ENCODE measurements at regions not wholly inside any gene's neighbourhood (a gene's known extent, or its start where the extent isn't known, plus 50 kb on each side); places are given as distances from the start of the nearest gene placed in this dataset.

DNA sequence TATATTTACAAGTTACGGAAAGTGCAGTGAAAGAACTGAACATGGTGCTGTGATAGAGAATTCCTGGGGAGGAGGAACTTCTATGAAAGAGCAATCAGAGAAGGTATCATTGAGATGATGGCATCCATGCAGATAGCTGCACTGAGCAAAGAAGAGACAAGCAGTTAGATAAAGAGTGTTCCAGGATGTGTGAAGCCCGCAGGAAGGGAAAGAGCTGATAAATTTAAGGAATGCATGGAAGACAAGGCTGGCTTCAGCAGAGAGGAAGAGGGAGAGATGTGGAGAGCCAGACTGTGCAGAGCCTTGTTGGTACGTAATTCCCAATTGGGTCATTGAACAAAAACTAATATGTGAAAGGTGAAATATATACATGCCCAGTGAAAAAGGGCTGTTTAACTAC is 538.9 kb downstream of the INHBA start:
- no peak for ATAC-seq

DNA sequence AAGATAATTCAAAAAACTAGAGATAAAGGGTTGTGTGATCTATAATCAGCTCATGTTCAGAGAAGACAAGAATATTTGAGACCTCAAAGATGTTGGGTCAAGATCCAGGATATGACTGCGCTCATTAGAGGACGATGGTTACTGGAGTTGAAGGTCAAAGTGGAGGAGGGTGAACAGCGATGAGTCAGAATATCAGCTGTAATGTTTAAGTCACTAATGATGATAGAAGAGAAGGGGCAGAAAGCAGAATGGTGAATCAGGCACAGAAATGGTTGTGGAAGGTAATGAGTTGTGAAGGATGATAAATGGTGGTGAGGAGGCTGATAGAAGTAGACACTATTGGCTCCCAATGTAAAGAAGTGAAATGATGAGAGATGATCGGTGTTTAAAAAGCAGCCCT is 540.3 kb downstream of the INHBA start:
- no peak for ATAC-seq

DNA sequence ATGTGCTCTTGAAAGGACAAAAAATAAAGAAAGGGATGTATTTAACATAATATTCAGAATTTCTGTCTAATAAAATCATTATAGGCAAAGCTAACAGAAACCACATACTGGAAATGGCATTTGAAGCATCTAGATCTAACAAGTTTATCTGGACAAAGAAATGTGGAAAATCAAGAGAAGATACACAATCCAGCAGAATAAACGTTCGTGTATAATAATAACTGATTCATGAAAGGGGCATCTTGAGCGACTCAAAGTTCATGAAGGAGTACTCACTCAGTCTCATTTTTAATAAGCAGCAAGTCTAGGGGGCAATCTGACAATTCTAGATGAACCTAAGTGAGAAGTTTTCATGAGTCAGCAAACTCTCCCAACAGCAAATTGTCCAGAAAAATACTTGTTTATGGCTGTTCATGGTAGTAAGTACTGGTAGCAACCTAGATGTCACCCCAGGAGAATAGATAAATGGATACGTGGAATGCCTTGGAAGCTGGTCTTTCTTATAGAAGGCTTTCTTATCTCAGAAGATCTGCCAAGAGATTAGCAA is 541.8 kb downstream of the INHBA start:
- no peak for ATAC-seq

DNA sequence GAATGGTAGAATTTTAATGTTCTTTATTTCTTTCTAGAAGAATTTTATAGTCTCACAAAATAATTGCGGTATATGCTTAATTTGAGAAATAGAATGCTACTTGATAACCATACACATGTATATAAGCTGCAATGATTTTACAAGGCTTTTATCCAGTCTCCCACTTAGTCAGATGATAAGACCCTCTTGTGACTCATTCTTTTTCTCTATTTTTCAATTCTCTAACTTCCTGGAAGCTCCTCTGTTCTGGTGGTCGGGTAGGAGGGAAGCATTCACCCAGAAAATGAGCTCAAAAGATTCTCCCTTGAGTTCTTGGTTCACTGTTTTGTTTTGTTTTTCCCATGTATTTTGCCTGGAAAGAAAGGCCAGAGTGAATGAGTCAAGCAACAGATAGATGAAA is 546.6 kb downstream of the INHBA start:
- ATAC-seq = no peak

DNA sequence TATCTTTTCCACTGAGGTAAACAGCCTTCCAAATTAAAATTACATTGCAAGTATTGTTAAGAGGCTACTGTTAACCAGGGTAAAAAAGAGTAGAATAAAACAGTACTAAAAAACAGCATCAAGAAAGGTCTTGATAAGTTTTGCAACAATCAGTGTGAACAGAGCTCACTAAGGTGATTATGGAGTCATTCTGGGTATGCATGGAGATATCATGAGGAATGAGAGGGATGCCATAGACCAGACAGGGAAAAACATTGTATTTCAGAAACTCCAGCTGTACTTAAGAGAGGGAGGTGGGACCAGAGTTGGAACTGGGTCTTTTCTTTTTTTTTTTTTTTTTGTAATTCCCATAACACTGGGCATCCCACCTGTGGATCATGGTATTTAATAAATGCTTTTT is 549.6 kb downstream of the INHBA start:
- no peak for ATAC-seq

DNA sequence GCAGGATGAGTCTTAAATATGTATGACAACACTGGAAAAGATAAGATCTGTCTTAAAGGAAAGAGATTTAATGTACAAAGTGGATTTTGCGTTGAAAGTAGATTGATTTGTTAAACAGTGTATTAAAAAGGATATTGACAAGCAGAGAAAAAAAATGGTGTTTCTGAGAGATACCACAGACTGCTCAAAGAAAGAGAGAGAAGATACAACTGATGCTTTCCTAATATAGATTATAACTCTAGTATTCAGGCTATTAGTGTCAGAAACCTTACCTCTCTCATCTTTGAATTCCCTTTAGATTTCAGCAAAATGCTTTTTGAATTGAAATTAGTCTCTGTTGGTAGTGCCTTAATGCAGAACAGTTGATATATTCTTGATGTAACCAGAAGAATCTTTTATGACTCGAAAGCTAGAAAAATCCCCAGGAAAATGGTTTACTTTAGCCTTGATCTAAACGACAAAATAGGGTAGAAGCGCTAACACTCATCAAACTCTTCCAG is 550.7 kb downstream of the INHBA start:
- no peak for ATAC-seq

DNA sequence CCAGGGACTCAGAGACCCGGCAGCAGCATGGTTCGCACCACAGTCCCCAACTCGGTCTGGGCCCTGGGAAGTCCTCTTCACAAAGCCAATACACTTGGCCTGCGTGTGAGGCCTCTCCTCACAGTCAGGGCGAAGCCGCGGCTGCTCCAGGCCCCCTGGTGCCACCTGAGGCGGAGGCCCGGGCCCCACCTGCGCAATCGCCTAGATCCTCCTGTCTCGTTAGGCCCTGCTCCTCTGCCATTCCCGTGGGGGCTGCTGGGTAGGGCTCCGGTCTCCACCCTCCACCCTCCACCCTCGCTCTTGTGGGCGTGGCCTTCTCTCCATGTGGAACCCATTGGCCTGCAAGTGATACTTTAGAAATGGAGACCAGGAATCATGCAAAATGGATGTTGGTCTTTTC is 553.3 kb downstream of the INHBA start:
- ATAC-seq = no peak

DNA sequence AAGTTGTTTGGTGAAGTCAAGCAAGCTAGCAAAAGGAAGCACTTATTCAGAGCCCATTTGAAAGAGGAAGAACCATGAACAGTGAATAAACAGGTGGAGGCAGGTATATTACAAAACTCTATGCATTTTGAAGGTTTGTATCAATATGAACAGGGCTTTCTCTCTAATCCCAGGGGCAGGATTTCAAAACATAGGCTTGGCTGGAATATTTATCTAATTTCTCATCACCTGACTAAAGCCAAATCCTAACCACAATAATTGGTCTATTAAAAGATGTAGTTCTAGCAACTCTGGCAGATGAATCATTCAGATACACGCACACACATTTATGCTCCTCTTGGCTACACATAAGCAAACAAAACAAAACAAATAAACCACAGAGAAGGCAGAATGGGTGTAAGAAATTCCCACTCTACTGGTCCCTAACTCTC is 554.4 kb downstream of the INHBA start:
- no peak for ATAC-seq

DNA sequence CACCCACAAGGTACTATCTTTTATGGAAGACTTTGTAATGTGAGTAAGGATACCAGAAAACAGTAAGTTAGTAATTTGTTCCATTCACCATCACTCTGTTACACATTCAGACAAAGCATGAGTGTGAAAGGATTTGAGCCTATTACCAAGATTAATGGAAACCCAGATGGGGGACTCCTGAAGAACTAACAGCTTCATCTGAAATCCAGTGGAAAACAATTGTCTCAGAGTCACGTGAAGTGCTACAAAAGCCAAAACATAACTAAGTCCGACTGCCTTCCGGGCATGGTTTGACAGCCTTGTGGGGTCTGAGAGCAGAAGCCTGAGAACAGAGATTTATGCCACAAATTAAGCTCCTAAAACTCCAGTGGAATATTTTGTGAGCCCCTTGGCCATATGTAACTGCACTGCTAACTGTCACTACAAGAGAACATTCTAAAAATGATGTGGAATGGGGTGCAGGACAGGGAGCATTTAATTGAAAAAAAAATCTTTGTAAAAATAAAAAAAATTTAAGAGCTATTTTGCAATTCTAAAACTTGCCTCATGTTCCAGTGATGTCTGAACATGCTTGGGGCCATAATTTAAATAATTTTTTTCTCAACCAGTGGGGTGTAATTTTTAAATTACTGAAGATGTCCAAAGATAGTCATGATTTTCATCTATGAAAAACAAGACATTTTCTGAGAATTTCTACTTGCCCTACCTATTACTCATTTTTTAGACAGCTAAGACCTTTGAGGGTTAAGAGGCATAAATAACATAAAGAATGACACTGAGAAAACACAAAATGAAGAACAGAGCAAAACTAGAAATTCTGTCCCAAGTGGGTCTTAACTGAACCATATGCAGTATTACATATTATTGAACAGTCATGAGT is 555.0 kb downstream of the INHBA start:
- no peak for ATAC-seq

DNA sequence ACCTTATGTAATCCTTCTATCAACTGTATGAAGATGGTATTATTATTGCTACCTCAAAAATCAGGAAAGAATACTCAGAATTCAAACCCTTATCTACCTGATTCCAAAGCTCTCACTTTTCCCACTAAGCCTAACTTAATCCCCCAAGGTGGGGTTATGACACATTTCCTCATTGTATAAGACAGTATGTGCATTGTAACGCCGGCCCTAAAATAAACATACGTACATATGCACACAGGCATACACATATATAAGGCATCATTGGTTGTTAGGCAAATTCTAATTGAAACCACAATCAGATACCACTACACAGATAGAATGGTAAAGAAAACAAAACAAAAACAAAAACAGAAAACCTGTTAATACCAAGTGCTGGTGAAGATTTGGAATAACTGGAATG is 556.5 kb downstream of the INHBA start:
- no peak for ATAC-seq

DNA sequence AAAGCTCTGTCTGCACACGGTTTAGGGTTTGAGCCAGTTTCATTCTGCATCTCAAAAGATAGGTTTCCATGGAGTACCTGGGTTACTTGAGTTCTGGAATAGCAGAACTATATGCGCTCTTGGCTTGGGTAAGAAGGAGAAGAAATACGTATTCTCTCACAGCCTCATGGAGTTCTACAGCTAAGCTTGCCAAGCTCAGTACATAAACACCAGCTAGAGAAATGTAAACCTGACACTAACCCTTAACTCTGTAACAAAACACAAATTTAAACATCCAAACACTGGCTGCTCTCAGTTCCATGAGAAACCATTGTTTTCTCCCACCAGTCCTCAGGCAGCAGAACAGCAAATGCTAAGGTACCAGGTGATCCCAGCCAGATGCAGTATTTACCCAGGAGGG is 557.2 kb downstream of the INHBA start:
- no peak for ATAC-seq

DNA sequence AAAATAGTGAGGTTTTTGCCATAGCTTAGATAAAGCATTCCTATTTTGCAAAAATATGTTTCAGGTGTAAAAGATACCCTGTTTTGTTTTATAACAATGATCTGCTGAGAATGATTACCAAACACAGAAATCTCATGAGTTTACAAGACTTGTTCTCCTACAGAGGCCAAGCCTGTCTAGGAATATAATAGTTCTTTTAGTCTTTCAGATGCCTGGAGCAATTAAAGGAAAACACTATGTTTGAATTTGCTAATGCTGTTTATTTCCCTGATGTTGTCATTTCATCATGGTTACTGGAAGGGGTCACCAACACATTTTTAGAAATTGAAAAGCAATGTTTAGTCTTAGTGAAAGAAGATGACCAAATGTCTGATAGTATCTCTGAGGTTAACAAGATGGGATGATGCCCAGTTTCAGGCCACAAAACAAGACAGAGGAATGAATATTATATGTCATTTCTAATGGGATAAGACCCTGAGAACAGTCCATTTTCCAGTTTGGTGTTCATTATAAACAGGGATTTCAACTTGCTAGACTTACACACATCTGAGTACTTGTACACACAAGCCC is 559.9 kb downstream of the INHBA start:
- no peak for ATAC-seq

DNA sequence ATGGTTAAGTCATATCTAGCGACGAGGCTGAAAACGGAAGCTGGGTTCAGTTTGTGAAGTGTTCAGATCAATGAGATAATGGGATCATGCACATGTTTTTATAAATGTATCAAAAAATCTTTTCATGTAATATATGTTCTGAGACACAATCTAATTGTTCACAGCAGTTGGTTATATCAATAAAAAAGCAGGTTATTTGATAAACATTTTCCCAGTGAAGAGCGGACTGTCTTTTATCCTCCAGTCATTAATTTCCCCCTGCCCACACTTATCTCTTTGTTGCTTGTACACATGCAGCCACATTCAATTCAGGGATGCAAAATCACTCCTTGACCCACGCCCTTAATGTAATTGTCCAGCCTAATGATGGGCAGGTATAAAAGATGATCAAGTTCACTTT is 563.1 kb downstream of the INHBA start:
- ATAC-seq = no peak

DNA sequence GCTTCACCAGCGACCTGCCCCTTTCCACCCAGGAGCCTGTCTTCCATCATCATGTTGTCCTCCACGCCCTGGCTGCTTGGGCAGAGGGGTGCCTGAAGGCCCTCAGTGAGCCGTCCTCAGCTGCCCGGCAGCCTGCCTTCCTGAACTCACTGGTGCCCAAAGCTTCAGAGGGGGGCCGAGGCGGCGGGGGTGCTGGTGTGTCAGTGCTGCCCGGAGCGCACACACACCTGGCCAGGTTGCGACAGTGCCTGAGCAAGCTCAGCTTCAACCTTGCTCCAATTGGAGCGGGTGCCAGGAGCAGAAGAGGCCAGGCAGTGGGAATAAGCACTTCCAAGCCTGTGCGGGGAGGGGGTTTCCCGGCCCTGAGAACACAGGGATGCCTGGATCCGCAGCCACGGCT is 566.3 kb downstream of the INHBA start:
- no peak for ATAC-seq

DNA sequence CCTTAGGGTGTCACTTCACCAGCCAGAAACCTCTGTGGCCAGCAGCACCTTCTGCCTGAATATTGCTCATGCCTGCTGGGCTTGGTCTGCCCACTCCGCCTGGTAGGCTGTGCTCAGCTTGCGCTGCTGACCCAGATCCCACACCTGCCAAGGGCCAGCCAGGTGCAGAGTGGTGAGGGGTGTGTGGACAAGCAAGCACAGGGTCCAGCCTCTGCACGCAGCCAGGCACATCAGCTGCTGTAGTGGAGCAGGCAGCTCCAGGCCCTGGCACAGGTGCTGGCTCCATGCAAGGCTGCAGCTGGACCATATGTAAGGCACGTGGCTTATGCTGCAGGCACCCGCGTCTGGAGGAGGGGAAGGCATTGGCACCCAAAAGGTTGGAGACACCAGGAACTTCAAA is 567.4 kb downstream of the INHBA start:
- no peak for ATAC-seq

DNA sequence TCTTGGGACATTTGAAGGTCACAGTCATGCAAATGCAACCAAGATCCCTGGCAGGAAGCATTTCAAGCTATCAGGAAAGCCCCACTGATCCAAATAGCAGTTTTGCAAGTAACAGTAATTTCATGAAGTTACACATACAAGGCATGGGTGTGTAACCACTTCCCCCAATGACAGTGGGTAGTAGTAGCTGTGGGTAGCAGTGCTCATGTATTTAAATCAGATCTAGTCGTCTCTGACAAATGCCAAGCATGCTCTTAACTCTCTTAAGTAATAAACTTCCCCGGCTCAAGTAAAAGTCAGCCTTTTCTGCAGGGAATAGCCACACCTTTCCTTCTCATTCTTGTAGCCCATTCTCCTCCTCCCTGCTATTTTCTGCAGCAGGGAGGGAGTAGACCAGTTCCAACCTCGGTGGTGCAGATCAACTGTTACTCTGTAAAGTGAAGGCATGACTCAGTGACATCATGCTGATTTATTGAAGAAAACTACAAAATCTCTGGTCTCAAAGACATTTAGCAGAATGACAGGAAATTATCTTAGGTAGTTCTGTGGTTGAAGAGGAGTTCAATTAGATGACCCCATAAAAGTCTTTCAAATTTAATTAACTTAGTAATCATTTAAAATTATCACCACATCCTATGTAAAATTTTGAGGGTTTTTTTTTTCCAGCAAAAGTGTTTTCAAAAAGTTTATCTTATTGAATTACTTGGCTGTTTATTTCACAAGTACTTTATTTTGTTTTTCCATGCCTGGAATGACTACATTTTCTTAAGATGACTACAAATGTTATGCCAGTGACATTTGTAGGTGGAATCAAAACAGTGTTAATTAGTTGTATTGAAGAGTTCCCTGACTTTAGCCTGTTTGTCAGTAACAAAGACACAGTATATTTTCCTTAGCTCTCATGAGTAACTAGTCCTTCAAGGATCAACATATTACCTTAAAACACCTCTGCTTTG is 568.3 kb downstream of the INHBA start:
- ATAC-seq = peak in 1 of 2 donors; percentile 41

DNA sequence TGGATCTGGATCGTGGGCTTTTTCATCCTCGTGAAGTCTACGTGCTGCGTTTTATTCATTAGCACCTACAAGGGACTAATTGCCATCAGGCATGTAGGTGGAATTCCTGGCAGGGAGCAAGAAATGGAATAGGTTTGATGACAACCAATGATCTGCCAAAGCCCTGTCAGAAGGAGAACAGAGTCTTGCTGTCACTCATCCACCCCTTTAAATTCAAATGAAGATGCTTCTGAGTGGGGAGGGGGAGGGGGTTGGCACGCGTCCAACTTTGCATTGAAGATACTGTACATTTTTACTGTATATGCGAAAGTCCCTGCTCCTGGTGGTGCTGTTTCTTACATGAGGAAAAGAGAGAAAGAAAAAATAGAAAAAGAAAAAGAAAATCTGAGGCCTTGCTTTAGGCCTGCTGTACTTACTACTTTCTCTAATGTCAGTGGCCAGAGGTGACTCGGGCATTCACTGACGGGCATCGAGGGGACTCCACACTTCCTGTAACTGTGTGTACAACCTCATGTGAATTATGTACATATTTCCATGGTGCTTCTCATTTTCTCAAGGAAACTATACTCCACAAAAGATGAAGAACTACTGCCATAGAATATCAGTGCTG is 569.1 kb downstream of the INHBA start:
- ATAC-seq = no peak

DNA sequence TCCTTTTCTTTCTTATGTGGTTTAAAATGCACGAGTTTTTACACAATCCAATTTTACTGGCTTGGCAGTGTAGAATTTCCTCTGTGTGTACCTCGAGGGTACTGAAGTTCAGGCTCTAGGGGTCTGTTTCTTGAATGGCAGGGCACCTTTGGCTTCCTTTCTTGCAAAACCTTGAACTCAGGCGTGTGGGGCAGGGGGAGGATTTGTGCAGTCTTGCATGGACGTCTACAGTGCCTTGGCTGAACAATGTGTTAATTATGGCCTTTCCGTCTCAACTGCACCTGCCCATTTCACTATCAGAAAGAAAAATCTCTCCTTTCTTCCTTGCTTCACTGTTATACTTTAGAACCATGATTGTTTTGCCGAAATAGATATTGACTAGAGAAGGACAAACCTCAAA is 570.9 kb downstream of the INHBA start:
- ATAC-seq = no peak

DNA sequence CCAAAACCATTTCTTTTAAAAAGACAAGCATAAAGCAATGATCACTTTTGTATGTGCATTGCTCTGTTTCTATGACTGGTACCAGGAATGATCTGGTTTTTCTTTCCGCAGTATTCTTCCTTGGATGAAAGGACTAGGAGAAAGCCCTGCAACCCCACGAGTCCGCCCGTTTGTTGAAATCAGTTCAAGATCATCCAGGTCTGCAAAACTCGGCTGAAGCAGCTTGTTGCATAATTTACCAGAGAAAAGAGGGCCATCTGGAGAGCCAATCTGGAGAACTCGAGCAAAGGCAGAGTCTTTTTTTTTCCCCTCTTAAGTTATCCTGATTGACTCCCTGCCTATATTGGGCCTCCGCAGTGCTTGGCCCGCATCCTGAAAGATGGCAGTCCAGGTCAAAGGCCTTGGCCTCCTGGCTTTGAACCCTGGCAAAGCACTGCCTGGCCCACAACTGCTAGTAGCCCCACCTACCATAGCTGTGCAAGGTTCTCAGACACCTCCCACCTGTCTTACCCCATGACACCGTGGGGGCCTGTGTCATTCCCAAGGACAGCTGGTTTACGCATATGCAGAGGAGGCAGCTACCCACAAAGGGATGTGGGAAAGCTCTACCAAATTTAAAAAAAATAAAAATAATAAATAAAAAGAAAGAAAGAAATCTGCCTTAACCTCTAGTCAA is 572.2 kb downstream of the INHBA start:
- ATAC-seq = no peak

DNA sequence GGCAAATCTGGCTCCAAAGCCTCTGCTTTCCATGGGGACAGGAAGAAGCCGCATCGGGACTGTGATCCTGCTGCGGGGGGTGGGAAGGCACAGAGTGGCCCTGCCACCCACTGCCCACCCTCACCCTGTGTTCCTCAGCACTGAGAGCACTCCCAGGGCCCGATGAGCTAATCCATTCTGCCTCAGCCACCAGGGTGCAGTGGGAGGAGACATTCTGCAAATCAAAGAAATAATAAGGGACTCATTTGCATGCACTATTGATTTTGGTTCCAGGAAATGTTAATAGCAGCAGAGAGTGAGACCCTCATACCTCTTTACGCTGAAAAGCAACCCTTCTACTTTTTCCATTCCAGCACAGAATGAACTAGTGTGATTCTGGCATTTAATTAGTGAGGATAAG is 572.8 kb downstream of the INHBA start:
- ATAC-seq = no peak

DNA sequence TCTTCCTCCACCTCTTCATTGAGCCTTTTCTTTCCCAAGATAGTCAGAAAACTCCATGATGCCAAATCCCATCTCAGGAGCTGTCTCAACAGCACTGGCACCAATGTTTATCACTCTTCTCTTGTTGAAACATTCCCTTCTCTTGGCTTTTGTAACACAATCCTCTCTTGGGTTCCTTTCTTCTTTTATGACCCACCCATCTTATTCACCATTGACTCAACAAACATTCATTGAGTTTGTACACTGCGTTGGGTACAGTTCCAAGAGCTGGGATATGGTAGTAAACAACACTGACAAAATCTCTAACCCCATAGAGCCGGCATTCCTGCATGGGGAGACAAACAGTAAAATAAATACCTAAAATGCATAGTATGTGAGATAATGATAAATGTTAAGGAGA is 577.5 kb downstream of the INHBA start:
- no peak for ATAC-seq

Measured in activated CD4-positive, CD25-positive, alpha-beta regulatory T cell treated with anti-CD3 and anti-CD28 coated beads, Interleukin-2, amount 50 U/mL, for 24 hours (primary cell).